ENCODE measurements at regions not wholly inside any gene's neighbourhood (a gene's known extent, or its start where the extent isn't known, plus 50 kb on each side); places are given as distances from the start of the nearest gene placed in this dataset.

GRCh38 chr20:57782631-57783041 lies 72.8 kb upstream of the PMEPA1 start:
- no peaks in the 10 kb centered on the region for H3K27me3 ChIP-seq (ENCODE audit: control insufficient read depth, insufficient read depth, low read length)
- no peaks in the 10 kb centered on the region for H3K36me3 ChIP-seq (ENCODE audit: control insufficient read depth, low read depth, low read length)
- no peak overlapping the region for H3K27ac ChIP-seq (ENCODE audit: low read length)
- no peaks in the 10 kb centered on the region for H3K4me1 ChIP-seq (ENCODE audit: control insufficient read depth, low read depth, low read length)
- no peak overlapping the region for H3K4me3 ChIP-seq (ENCODE audit: low read length)
- no peak overlapping the region for H3K9ac ChIP-seq (ENCODE audit: low read length)
- H3K9me3 ChIP-seq (ENCODE audit: control insufficient read depth, low read depth, low read length): no peaks in the 10 kb centered on the region

GRCh38 chr20:57781901-57782300 lies 72.1 kb upstream of the PMEPA1 start:
- Histone ChIP-seq H3K27me3 (ENCODE audit: control insufficient read depth, insufficient read depth, low read length) (no peaks in the 10 kb centered on the region), H3K4me3 (ENCODE audit: low read length) (no peak overlapping the region), H3K9ac (ENCODE audit: low read length) (no peak overlapping the region), H3K9me3 (ENCODE audit: control insufficient read depth, low read depth, low read length) (no peaks in the 10 kb centered on the region), H3K27ac (ENCODE audit: low read length) (no peak overlapping the region), H3K4me1 (ENCODE audit: control insufficient read depth, low read depth, low read length) (no peaks in the 10 kb centered on the region), H3K36me3 (ENCODE audit: control insufficient read depth, low read depth, low read length) (no peaks in the 10 kb centered on the region)

DNA sequence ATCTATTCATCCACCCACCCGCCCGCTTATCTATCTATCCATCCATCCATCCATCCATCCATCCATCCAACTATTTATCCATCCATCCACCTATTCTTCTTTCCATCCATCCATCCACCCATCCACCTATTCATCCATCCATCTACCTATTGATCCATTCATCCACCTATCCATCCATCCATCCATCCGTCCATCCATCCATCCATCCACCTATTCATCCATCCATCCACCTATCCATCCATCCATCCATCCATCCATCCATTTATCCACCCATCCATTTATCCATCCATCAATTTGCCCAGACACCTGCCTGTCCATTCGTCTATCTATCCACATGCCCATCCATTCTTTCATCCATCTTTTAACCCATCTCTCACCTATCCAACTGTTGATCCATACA lies 71.1 kb upstream of the PMEPA1 start:
- Histone ChIP-seq H3K27ac (ENCODE audit: low read length) (no peak overlapping the region), H3K27me3 (ENCODE audit: control insufficient read depth, insufficient read depth, low read length) (no peaks in the 10 kb centered on the region)

DNA sequence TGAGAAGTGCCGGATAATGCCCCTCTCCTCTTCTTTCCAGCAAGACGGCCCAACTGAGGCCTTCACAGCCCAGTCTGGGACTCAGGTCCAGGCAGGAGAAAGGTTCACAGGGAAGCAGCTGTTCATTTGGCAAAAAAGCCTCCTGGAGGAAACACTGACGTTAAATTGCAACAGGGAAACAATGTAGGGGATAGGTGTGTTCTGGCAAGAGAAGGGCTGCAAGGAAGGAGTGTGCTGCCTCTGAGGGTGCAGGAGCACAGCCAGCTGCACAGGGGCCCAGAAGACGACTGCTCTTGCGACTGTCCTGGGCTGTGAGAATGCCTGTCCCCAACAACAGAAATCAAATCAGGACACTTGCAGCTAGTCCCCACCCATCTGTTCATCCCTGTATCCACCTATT lies 70.6 kb upstream of the PMEPA1 start:
- Histone ChIP-seq H3K36me3 (ENCODE audit: control insufficient read depth, low read depth, low read length) (no peaks in the 10 kb centered on the region), H3K27me3 (ENCODE audit: control insufficient read depth, insufficient read depth, low read length) (no peaks in the 10 kb centered on the region)

More for the DNA sequence above, 71.1 kb upstream of the PMEPA1 start:
- Histone ChIP-seq H3K36me3 (ENCODE audit: control insufficient read depth, low read depth, low read length) (no peaks in the 10 kb centered on the region), H3K9me3 (ENCODE audit: control insufficient read depth, low read depth, low read length) (no peaks in the 10 kb centered on the region), H3K4me1 (ENCODE audit: control insufficient read depth, low read depth, low read length) (no peaks in the 10 kb centered on the region), H3K9ac (ENCODE audit: low read length) (no peak overlapping the region), H3K4me3 (ENCODE audit: low read length) (no peak overlapping the region)

DNA sequence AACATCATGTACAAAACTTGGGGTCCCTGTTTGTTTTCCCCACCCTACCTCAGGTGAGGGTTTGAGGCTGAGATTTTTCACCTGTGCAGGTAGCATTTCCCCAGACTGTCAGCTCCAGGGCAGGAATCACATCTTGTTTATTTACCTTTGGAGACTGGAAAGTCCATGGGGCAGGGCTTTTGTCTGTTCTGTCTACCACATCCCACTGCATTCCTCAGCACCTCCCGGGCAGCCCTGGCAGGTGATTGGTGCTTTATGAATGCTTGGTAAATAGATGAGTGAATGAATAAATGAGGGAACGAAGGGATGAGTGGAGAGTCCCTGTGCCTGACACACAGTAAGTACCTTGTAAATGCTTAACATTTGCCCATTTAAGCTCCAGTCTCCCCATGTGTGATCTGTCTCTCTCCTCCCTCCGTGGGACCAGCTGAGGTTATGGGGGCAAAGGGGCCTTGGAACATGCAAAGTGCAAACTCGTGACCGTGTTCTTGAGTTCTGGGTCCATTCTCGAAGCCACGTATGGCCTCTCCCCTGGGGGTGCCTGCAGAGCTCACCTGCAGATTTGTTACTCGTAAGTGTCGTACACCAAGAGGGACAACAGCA lies 69.7 kb upstream of the PMEPA1 start:
- H3K9me3 ChIP-seq (ENCODE audit: control insufficient read depth, low read depth, low read length): no peaks in the 10 kb centered on the region
- no peak overlapping the region for H3K9ac ChIP-seq (ENCODE audit: low read length)
- no peaks in the 10 kb centered on the region for H3K36me3 ChIP-seq (ENCODE audit: control insufficient read depth, low read depth, low read length)
- no peak overlapping the region for H3K4me3 ChIP-seq (ENCODE audit: low read length)
- no peaks in the 10 kb centered on the region for H3K27me3 ChIP-seq (ENCODE audit: control insufficient read depth, insufficient read depth, low read length)
- no peaks in the 10 kb centered on the region for H3K4me1 ChIP-seq (ENCODE audit: control insufficient read depth, low read depth, low read length)
- no peak overlapping the region for H3K27ac ChIP-seq (ENCODE audit: low read length)

More for the DNA sequence above, 70.6 kb upstream of the PMEPA1 start:
- Histone ChIP-seq H3K9ac (ENCODE audit: low read length) (no peak overlapping the region), H3K9me3 (ENCODE audit: control insufficient read depth, low read depth, low read length) (no peaks in the 10 kb centered on the region), H3K4me1 (ENCODE audit: control insufficient read depth, low read depth, low read length) (no peaks in the 10 kb centered on the region), H3K4me3 (ENCODE audit: low read length) (no peak overlapping the region), H3K27ac (ENCODE audit: low read length) (no peak overlapping the region)

DNA sequence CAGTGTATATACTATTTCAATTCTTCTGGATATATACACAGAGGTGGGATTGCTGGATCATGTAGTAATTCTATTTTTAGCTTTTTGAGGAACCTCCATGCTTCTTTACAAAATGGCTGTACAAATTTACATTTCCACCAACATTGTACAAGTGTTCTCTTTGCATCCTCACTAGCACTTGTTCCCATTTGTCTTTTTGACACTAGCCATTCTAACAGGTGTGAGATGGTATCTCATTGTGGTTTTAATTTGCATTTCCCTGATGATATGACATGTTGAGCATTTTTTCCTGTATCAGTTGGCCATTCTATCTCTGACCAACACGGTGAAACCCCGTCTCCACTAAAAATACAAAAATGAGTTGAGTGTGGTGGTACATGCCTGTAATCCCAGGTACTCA lies 68.1 kb upstream of the PMEPA1 start:
- H3K4me3 ChIP-seq (ENCODE audit: low read length): no peak overlapping the region
- H3K36me3 ChIP-seq (ENCODE audit: control insufficient read depth, low read depth, low read length): no peaks in the 10 kb centered on the region
- H3K9ac ChIP-seq (ENCODE audit: low read length): no peak overlapping the region
- no peak overlapping the region for H3K27ac ChIP-seq (ENCODE audit: low read length)
- H3K9me3 ChIP-seq (ENCODE audit: control insufficient read depth, low read depth, low read length): no peaks in the 10 kb centered on the region
- no peaks in the 10 kb centered on the region for H3K4me1 ChIP-seq (ENCODE audit: control insufficient read depth, low read depth, low read length)
- no peaks in the 10 kb centered on the region for H3K27me3 ChIP-seq (ENCODE audit: control insufficient read depth, insufficient read depth, low read length)

- no peaks in the 10 kb centered on the region for H3K9me3 ChIP-seq (ENCODE audit: control insufficient read depth, low read depth, low read length)
- H3K36me3 ChIP-seq (ENCODE audit: control insufficient read depth, low read depth, low read length): no peaks in the 10 kb centered on the region
- no peak overlapping the region for H3K9ac ChIP-seq (ENCODE audit: low read length)
- H3K4me3 ChIP-seq (ENCODE audit: low read length): no peak overlapping the region
- no peaks in the 10 kb centered on the region for H3K4me1 ChIP-seq (ENCODE audit: control insufficient read depth, low read depth, low read length)
- no peak overlapping the region for H3K27ac ChIP-seq (ENCODE audit: low read length)
- no peaks in the 10 kb centered on the region for H3K27me3 ChIP-seq (ENCODE audit: control insufficient read depth, insufficient read depth, low read length)
Measured at GRCh38 chr20:57774951-57775350, 65.1 kb upstream of the PMEPA1 start.

GRCh38 chr20:57774111-57774880 lies 64.5 kb upstream of the PMEPA1 start:
- Histone ChIP-seq H3K4me3 (ENCODE audit: low read length) (no peak overlapping the region), H3K36me3 (ENCODE audit: control insufficient read depth, low read depth, low read length) (no peaks in the 10 kb centered on the region), H3K27ac (ENCODE audit: low read length) (no peak overlapping the region), H3K9ac (ENCODE audit: low read length) (no peak overlapping the region), H3K27me3 (ENCODE audit: control insufficient read depth, insufficient read depth, low read length) (no peaks in the 10 kb centered on the region), H3K9me3 (ENCODE audit: control insufficient read depth, low read depth, low read length) (no peaks in the 10 kb centered on the region), H3K4me1 (ENCODE audit: control insufficient read depth, low read depth, low read length) (no peaks in the 10 kb centered on the region)

- H3K9ac ChIP-seq (ENCODE audit: low read length): no peak overlapping the region
- no peak overlapping the region for H3K27ac ChIP-seq (ENCODE audit: low read length)
- H3K27me3 ChIP-seq (ENCODE audit: control insufficient read depth, insufficient read depth, low read length): no peaks in the 10 kb centered on the region
- no peaks in the 10 kb centered on the region for H3K4me1 ChIP-seq (ENCODE audit: control insufficient read depth, low read depth, low read length)
- H3K36me3 ChIP-seq (ENCODE audit: control insufficient read depth, low read depth, low read length): no peaks in the 10 kb centered on the region
- no peak overlapping the region for H3K4me3 ChIP-seq (ENCODE audit: low read length)
- H3K9me3 ChIP-seq (ENCODE audit: control insufficient read depth, low read depth, low read length): no peaks in the 10 kb centered on the region
Measured at GRCh38 chr20:57773059-57773815, 63.4 kb upstream of the PMEPA1 start.

- H3K9ac ChIP-seq (ENCODE audit: low read length): no peak overlapping the region
- H3K27me3 ChIP-seq (ENCODE audit: control insufficient read depth, insufficient read depth, low read length): no peaks in the 10 kb centered on the region
- H3K27ac ChIP-seq (ENCODE audit: low read length): no peak overlapping the region
- H3K36me3 ChIP-seq (ENCODE audit: control insufficient read depth, low read depth, low read length): no peaks in the 10 kb centered on the region
- no peak overlapping the region for H3K4me3 ChIP-seq (ENCODE audit: low read length)
- no peaks in the 10 kb centered on the region for H3K9me3 ChIP-seq (ENCODE audit: control insufficient read depth, low read depth, low read length)
- H3K4me1 ChIP-seq (ENCODE audit: control insufficient read depth, low read depth, low read length): no peaks in the 10 kb centered on the region
Measured at GRCh38 chr20:57772349-57772964, 62.6 kb upstream of the PMEPA1 start.

GRCh38 chr20:57770852-57771720 lies 61.3 kb upstream of the PMEPA1 start:
- Histone ChIP-seq H3K27ac (ENCODE audit: low read length) (no peak overlapping the region), H3K9ac (ENCODE audit: low read length) (no peak overlapping the region), H3K27me3 (ENCODE audit: control insufficient read depth, insufficient read depth, low read length) (no peaks in the 10 kb centered on the region), H3K4me1 (ENCODE audit: control insufficient read depth, low read depth, low read length) (no peaks in the 10 kb centered on the region), H3K36me3 (ENCODE audit: control insufficient read depth, low read depth, low read length) (no peaks in the 10 kb centered on the region), H3K9me3 (ENCODE audit: control insufficient read depth, low read depth, low read length) (no peaks in the 10 kb centered on the region), H3K4me3 (ENCODE audit: low read length) (no peak overlapping the region)
